Activated CD8-positive, alpha-beta memory T cell treated with anti-CD3 and anti-CD28 coated beads for 36 hours (primary cell): ENCODE measurements at regions not wholly inside any gene's neighbourhood (a gene's known extent, or its start where the extent isn't known, plus 50 kb on each side); places are given as distances from the start of the nearest gene placed in this dataset.
"Not testable (repeated sequence)": the region's sequence is repeated elsewhere in the genome, so short reads cannot be mapped to it uniquely, and the experiment has no call there.

Experiments
- CTCF ChIA-PET: fragments of 350-600 bp; sonication (Branson Sonifier 250); formaldehyde crosslinking; loops from one replicate; lab custom pipeline; 2021; ENCODE audit warnings: antibody characterized with exemption; lab: Charles Lee
- POLR2A ChIA-PET: fragments of 350-600 bp; sonication (Branson Sonifier 250); formaldehyde crosslinking; loops from one replicate; lab custom pipeline; 2021; ENCODE audit warnings: antibody characterized with exemption; lab: Charles Lee

- POLR2A ChIA-PET, CTCF ChIA-PET: not testable (repeated sequence)
Observed at GRCh38 chr6:158891560-158891959, 72.4 kb upstream of the EZR start.

GRCh38 chr6:158888171-158888570 is 69.0 kb upstream of the EZR start:
- CTCF ChIA-PET, POLR2A ChIA-PET: not testable (repeated sequence)

GRCh38 chr6:158886346-158886977 is 67.3 kb upstream of the EZR start:
- POLR2A ChIA-PET, CTCF ChIA-PET: not testable (repeated sequence)

GRCh38 chr6:158881884-158882283 is 62.7 kb upstream of the EZR start:
- CTCF ChIA-PET, POLR2A ChIA-PET: not testable (repeated sequence)

- CTCF ChIA-PET, POLR2A ChIA-PET: not testable (repeated sequence)
Observed at GRCh38 chr6:158881276-158881675, 62.1 kb upstream of the EZR start.

- CTCF ChIA-PET: interaction anchor here (0.6 kb wide), 1 partner anchor 670 kb away, joined by 3 read pairs; no protein-coding TSS in a partner anchor
Observed at GRCh38 chr6:158879180-158879579, 60.0 kb upstream of the EZR start.

GRCh38 chr6:158877716-158878115 is 58.5 kb upstream of the EZR start:
- CTCF ChIA-PET: no interaction called here
- POLR2A ChIA-PET: no interaction called here

More at GRCh38 chr6:158879180-158879579, 60.0 kb upstream of the EZR start:
- POLR2A ChIA-PET: interaction anchor here (0.6 to 1.6 kb wide), 4 partner anchors 9 to 667 kb away, joined by 4 to 10 read pairs (median 6); no protein-coding TSS in a partner anchor

- ChIA-PET POLR2A (no interaction called here), CTCF (interaction anchor here (1.0 kb wide), 1 partner anchor 12 kb away, joined by 3 read pairs; no protein-coding TSS in a partner anchor)
Observed at GRCh38 chr6:158876886-158877285, 57.7 kb upstream of the EZR start.

- ChIA-PET CTCF (interaction anchor here (0.6 to 1.9 kb wide), 3 partner anchors 18 to 66 kb away, joined by 3 to 16 read pairs (median 5); no protein-coding TSS in a partner anchor), POLR2A (interaction anchor here (0.6 to 3.2 kb wide), 8 partner anchors 8 to 233 kb away, joined by 3 to 35 read pairs (median 4); partner anchors contain the start of gene EZR)
Observed at GRCh38 chr6:158870649-158870957, 51.4 kb upstream of the EZR start.

GRCh38 chr6:158869826-158870648 is 50.9 kb upstream of the EZR start:
- ChIA-PET POLR2A (interaction anchor here (0.6 to 3.2 kb wide), 13 partner anchors 9 to 237 kb away, joined by 3 to 35 read pairs (median 5); partner anchors contain the start of genes EZR and TAGAP), CTCF (interaction anchor here (0.6 to 1.9 kb wide), 8 partner anchors 17 to 103 kb away, joined by 3 to 16 read pairs (median 3); no protein-coding TSS in a partner anchor)

- ChIA-PET POLR2A (interaction anchor here (0.6 to 3.2 kb wide), 13 partner anchors 10 to 238 kb away, joined by 3 to 35 read pairs (median 5); partner anchors contain the start of genes EZR and TAGAP), CTCF (interaction anchor here (0.6 to 1.9 kb wide), 7 partner anchors 16 to 104 kb away, joined by 3 to 16 read pairs (median 3); no protein-coding TSS in a partner anchor)
Observed at GRCh38 chr6:158868890-158869825, 50.0 kb upstream of the EZR start.
